ENCODE measurements at regions not wholly inside any gene's neighbourhood (a gene's known extent, or its start where the extent isn't known, plus 50 kb on each side); places are given as distances from the start of the nearest gene placed in this dataset.

DNA sequence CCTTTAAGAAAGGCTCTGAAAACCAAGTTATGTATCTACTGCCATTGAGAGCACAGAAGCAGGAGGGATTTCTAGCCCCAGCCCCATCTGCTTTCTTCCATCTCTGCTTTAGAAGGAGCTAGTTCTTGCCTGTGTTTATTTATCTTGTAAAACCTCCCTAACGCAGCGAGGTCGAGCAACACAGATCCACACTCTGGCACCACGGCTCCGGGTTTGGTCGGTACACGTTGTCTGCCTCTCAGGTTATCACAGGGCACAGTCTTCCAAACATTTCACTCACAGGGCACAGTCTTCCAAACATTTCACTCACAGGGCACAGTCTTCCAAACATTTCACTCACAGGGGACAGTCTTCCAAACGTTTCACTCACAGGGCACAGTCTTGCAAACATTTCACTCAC is 69.7 kb upstream of the TLR3 start:
- H3K27ac Mint-ChIP-seq, result no peak overlapping the region
- H3K9me3 Mint-ChIP-seq, result peaks cover 2% of the 10 kb centered on the region

DNA sequence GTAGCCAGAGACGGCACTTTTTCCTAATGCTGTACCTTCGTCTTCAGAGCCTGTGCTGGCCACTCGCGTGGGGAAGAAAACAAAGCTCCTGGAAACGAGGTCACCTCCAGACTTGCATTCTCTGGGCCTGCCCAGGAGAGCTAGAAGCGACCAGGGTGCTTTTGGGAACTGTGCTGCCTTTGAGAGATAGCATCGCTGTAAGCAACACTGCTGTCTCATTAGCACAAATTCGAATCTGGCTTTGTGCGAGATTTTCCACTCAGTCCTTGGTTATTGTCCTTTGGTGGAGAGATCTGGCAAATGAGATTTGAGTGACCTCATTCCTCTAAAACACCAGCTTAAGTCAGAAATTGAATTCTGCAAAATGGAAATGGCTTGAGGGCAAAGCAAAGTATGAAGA is 66.1 kb upstream of the TLR3 start:
- Mint-ChIP-seq H3K36me3 (no peaks in the 10 kb centered on the region), H3K4me3 (no peak overlapping the region), H3K27me3 (ENCODE audit: insufficient read depth, low read depth) (peaks cover 3% of the 10 kb centered on the region), H3K27ac (no peak overlapping the region), H3K9me3 (no peaks in the 10 kb centered on the region), H3K4me1 (no peaks in the 10 kb centered on the region)
- Histone ChIP-seq H3K4me2 (no peak overlapping the region), H3K27me3 (no peaks in the 10 kb centered on the region), H3K36me3 (no peaks in the 10 kb centered on the region), H3K9me3 (ENCODE audit: low read depth) (no peaks in the 10 kb centered on the region), H3K79me2 (ENCODE audit: low read depth) (no peaks in the 10 kb centered on the region), H3K4me1 (peaks cover 5% of the 10 kb centered on the region), H3F3A (ENCODE audit: low read depth) (no peaks in the 10 kb centered on the region), H4K20me1 (ENCODE audit: low read depth) (no peaks in the 10 kb centered on the region), H3K9ac (no peak overlapping the region), H2AFZ (replicated peaks) (peak overlapping the region; percentile 84), H3K27ac (no peak overlapping the region), H3K4me3 (no peak overlapping the region)
- TF ChIP-seq EZH2 (IDR thresholded peaks at IDR 0.05), result no peak
- TF ChIP-seq, protein P1, sequence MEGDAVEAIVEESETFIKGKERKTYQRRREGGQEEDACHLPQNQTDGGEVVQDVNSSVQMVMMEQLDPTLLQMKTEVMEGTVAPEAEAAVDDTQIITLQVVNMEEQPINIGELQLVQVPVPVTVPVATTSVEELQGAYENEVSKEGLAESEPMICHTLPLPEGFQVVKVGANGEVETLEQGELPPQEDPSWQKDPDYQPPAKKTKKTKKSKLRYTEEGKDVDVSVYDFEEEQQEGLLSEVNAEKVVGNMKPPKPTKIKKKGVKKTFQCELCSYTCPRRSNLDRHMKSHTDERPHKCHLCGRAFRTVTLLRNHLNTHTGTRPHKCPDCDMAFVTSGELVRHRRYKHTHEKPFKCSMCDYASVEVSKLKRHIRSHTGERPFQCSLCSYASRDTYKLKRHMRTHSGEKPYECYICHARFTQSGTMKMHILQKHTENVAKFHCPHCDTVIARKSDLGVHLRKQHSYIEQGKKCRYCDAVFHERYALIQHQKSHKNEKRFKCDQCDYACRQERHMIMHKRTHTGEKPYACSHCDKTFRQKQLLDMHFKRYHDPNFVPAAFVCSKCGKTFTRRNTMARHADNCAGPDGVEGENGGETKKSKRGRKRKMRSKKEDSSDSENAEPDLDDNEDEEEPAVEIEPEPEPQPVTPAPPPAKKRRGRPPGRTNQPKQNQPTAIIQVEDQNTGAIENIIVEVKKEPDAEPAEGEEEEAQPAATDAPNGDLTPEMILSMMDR (IDR thresholded peaks at IDR 0.05), result no peak
- no peak for TF ChIP-seq EZH2phosphoT487 (IDR thresholded peaks at IDR 0.05)
- no peak for DNase-seq (ENCODE audit: low spot score)

More for the DNA sequence above, 69.7 kb upstream of the TLR3 start:
- Mint-ChIP-seq H3K36me3 (no peaks in the 10 kb centered on the region), H3K4me3 (no peak overlapping the region), H3K27me3 (ENCODE audit: insufficient read depth, low read depth) (peaks cover 8% of the 10 kb centered on the region), H3K4me1 (peaks cover 2% of the 10 kb centered on the region)
- Histone ChIP-seq H3K79me2 (ENCODE audit: low read depth) (no peaks in the 10 kb centered on the region), H3F3A (ENCODE audit: low read depth) (no peaks in the 10 kb centered on the region), H3K4me3 (no peak overlapping the region), H4K20me1 (ENCODE audit: low read depth) (no peaks in the 10 kb centered on the region), H3K36me3 (no peaks in the 10 kb centered on the region), H3K4me1 (peaks cover 5% of the 10 kb centered on the region), H3K4me2 (no peak overlapping the region), H2AFZ (replicated peaks) (peak overlapping the region; percentile 50), H3K9me3 (ENCODE audit: low read depth) (no peaks in the 10 kb centered on the region), H3K9ac (no peak overlapping the region), H3K27me3 (no peaks in the 10 kb centered on the region), H3K27ac (no peak overlapping the region)
- no peak for TF ChIP-seq EZH2phosphoT487 (IDR thresholded peaks at IDR 0.05)
- TF ChIP-seq, protein P1 (IDR thresholded peaks at IDR 0.05), result no peak
- no peak for TF ChIP-seq EZH2 (IDR thresholded peaks at IDR 0.05)
- no peak for DNase-seq (ENCODE audit: low spot score)

DNA sequence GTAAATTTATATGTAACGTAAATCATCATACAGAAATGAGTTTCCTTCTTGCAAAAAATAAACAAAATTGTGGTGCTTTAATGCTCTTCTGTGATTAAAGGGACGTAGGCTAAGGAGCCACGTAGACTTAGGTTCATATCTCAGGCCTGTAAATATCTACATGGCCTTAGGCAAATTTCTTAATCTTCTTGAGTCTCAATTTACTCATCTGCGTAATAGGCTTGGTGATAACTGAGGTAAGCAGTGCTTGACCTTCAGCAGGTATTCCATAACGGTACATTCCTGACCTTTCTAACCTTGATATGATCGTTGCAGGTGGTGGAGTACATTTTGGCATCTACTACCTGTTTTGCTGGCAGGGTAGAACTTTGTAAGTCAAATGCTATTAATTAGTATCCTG is 65.2 kb upstream of the TLR3 start:
- H3K27ac Mint-ChIP-seq, result no peak overlapping the region
- no peak overlapping the region for H3K4me3 Mint-ChIP-seq
- peaks cover 3% of the 10 kb centered on the region for H3K27me3 Mint-ChIP-seq (ENCODE audit: insufficient read depth, low read depth)
- TF ChIP-seq EZH2 (IDR thresholded peaks at IDR 0.05), result no peak
- no peak for TF ChIP-seq EZH2phosphoT487 (IDR thresholded peaks at IDR 0.05)
- TF ChIP-seq, protein P1 (IDR thresholded peaks at IDR 0.05), result no peak
- H3K4me1 ChIP-seq, result peaks cover 5% of the 10 kb centered on the region
- H3K36me3 ChIP-seq, result no peaks in the 10 kb centered on the region
- DNase-seq (ENCODE audit: low spot score), result no peak
- H3K4me2 ChIP-seq, result no peak overlapping the region
- H3K27me3 ChIP-seq, result no peaks in the 10 kb centered on the region
- H3K27ac ChIP-seq, result no peak overlapping the region
- H4K20me1 ChIP-seq (ENCODE audit: low read depth), result no peaks in the 10 kb centered on the region
- H3K4me1 Mint-ChIP-seq, result no peaks in the 10 kb centered on the region
- H3K9ac ChIP-seq, result no peak overlapping the region
- H3K36me3 Mint-ChIP-seq, result no peaks in the 10 kb centered on the region
- no peaks in the 10 kb centered on the region for H3K9me3 ChIP-seq (ENCODE audit: low read depth)
- no peak overlapping the region for H3K4me3 ChIP-seq
- no peaks in the 10 kb centered on the region for H3K79me2 ChIP-seq (ENCODE audit: low read depth)
- H3K9me3 Mint-ChIP-seq, result no peaks in the 10 kb centered on the region
- no peak overlapping the region for H2AFZ ChIP-seq (replicated peaks)
- no peaks in the 10 kb centered on the region for H3F3A ChIP-seq (ENCODE audit: low read depth)

Measured in neural progenitor cell (in vitro differentiated cells).